H1 (cell line): ENCODE measurements at regions not wholly inside any gene's neighbourhood (a gene's known extent, or its start where the extent isn't known, plus 50 kb on each side); places are given as distances from the start of the nearest gene placed in this dataset.

Experiments
- CTCF ChIA-PET: fragments of 300-600 bp; sonication (Branson Sonifier 250); formaldehyde crosslinking; loops from one replicate; lab custom pipeline; 2021; ENCODE audit not compliant: partially characterized antibody; lab: Charles Lee
- POLR2A ChIA-PET: fragments of 300-600 bp; sonication (Branson Sonifier 250); formaldehyde crosslinking; loops from one replicate; lab custom pipeline; 2021; ENCODE audit warnings: inconsistent platforms; ENCODE audit not compliant: partially characterized antibody; lab: Charles Lee
- DNase-seq, 2 experiments: peaks; one replicate each; pipeline versions ENCODE4 v3.0.0 to v3.0.0-alpha.2; 2010 to 2022; ENCODE audit warnings: low spot score in 2 of 2, low read depth in 1 of 2, mixed read lengths in 1 of 2
- FAIRE-seq: peaks from 2 replicates; lab custom pipeline; 2011; peaks lifted over from hg19 to GRCh38; lab: Jason Lieb, UNC
- H2AFZ ChIP-seq: 2 replicates; pipeline ENCODE4 v1.8.1; 2012; ENCODE audit warnings: low read length, inconsistent platforms
- H2AK5ac ChIP-seq: 2 replicates; pipeline ENCODE4 v1.6.1; 2013; ENCODE audit warnings: low read depth, low read length
- H2BK120ac ChIP-seq: replicated peaks from 2 replicates; pipeline ENCODE3; 2013; ENCODE audit warnings: low read depth, low read length, inconsistent platforms
- H2BK12ac ChIP-seq: 2 replicates; pipeline ENCODE4 v1.6.1; 2013; ENCODE audit warnings: low read depth, low read length
- H2BK15ac ChIP-seq: 2 replicates; pipeline ENCODE4 v1.6.1; 2013; ENCODE audit warnings: low read length
- H2BK20ac ChIP-seq: 2 replicates; pipeline ENCODE4 v1.6.1; 2013; ENCODE audit warnings: low read length
- H2BK5ac ChIP-seq: 2 replicates; pipeline ENCODE4 v1.6.1; 2013; ENCODE audit warnings: low read depth, low read length
- H3K14ac ChIP-seq: 2 replicates; pipeline ENCODE4 v1.6.1; 2013; ENCODE audit warnings: inconsistent platforms; ENCODE audit not compliant: insufficient read length
- H3K18ac ChIP-seq: 2 replicates; pipeline ENCODE4 v1.6.1; 2013; ENCODE audit warnings: low read length; ENCODE audit errors: extremely low read depth
- H3K23ac ChIP-seq: 2 replicates; pipeline ENCODE4 v1.6.1; 2013; ENCODE audit warnings: inconsistent platforms; ENCODE audit not compliant: insufficient read length
- H3K23me2 ChIP-seq: 2 replicates; pipeline ENCODE4 v1.6.1; 2013; ENCODE audit warnings: low read depth, low read length
- H3K27ac ChIP-seq: 2 replicates; pipeline ENCODE4 v1.6.1; 2011; ENCODE audit warnings: low read depth, low read length, inconsistent platforms
- H3K27me3 ChIP-seq, 4 experiments: replicated peaks in 1 of 4; 1 replicate in 1 of 4; 2 replicates in 3 of 4; pipeline versions ENCODE4 v1.6.1 to v1.8.1; 2011 to 2013; ENCODE audit warnings: low read length in 3 of 4, mild to moderate bottlenecking in 3 of 4, inconsistent platforms in 2 of 4, mixed read lengths in 2 of 4, moderate library complexity in 1 of 4; ENCODE audit not compliant: control insufficient read depth in 3 of 4, insufficient read depth in 3 of 4; ENCODE audit errors: extremely low read depth in 1 of 4
- H3K36me3 ChIP-seq, 4 experiments: 2 replicates each; pipeline versions ENCODE4 v1.6.1 to v1.8.1; 2011 to 2013; ENCODE audit warnings: mild to moderate bottlenecking in 4 of 4, low read length in 3 of 4, moderate library complexity in 2 of 4, control low read depth in 1 of 4, inconsistent platforms in 1 of 4; ENCODE audit not compliant: insufficient read depth in 4 of 4, control insufficient read depth in 2 of 4
- H3K4ac ChIP-seq: replicated peaks from 2 replicates; pipeline ENCODE3; 2013; ENCODE audit warnings: low read length, low read depth, mixed read lengths, inconsistent platforms; ENCODE audit not compliant: insufficient read length
- H3K4me1 ChIP-seq, 4 experiments: replicated peaks in 1 of 4; 1 replicate in 1 of 4; 2 replicates in 3 of 4; pipeline versions ENCODE4 v1.6.1 to v1.8.1; 2011 to 2013; ENCODE audit warnings: low read length in 3 of 4, inconsistent platforms in 2 of 4, mixed read lengths in 1 of 4; ENCODE audit not compliant: insufficient read depth in 4 of 4, control insufficient read depth in 3 of 4
- H3K4me2 ChIP-seq, 2 experiments: 2 replicates each; pipeline versions ENCODE4 v1.6.1 to v1.8.1; 2011 to 2013; ENCODE audit warnings: low read depth in 2 of 2, low read length in 2 of 2, control low read depth in 1 of 2, inconsistent platforms in 1 of 2, mild to moderate bottlenecking in 1 of 2; ENCODE audit not compliant: insufficient read depth in 1 of 2
- H3K4me3 ChIP-seq, 4 experiments: fragments of 200-600, 300-600 bp in 1 of 4; sonication (generic), shearing (Covaris generic), sonication (Bioruptor Twin) in 1 of 4; 2 replicates each; pipeline versions ENCODE4 v1.5.1 to v1.8.1; 2011 to 2016; ENCODE audit warnings: low read length in 4 of 4, low read depth in 3 of 4, control low read depth in 2 of 4, inconsistent platforms in 2 of 4, mild to moderate bottlenecking in 2 of 4, mixed read lengths in 1 of 4, moderate library complexity in 1 of 4; ENCODE audit not compliant: insufficient read depth in 2 of 4; ENCODE audit errors: extremely low read depth in 1 of 4
- H3K56ac ChIP-seq: replicated peaks from 2 replicates; pipeline ENCODE3; 2013; ENCODE audit warnings: low read depth, mild to moderate bottlenecking, mixed read lengths, low read length, inconsistent platforms; ENCODE audit not compliant: insufficient read length
- H3K79me1 ChIP-seq: 2 replicates; pipeline ENCODE4 v1.6.1; 2013; ENCODE audit warnings: low read depth, low read length, control low read depth
- H3K79me2 ChIP-seq, 2 experiments: 2 replicates each; pipeline versions ENCODE4 v1.6.1 to v1.8.1; 2012 to 2013; ENCODE audit warnings: low read length in 2 of 2, mild to moderate bottlenecking in 2 of 2, inconsistent platforms in 1 of 2; ENCODE audit not compliant: insufficient read depth in 2 of 2, control insufficient read depth in 1 of 2
- H3K9ac ChIP-seq, 4 experiments: replicated peaks in 1 of 4; 1 replicate in 1 of 4; 2 replicates in 3 of 4; pipeline versions ENCODE4 v1.6.1 to v1.8.1; 2011 to 2013; ENCODE audit warnings: low read depth in 3 of 4, low read length in 3 of 4, control low read depth in 2 of 4, mild to moderate bottlenecking in 2 of 4, moderate library complexity in 2 of 4, inconsistent platforms in 1 of 4; ENCODE audit errors: extremely low read depth in 1 of 4
- H3K9me3 ChIP-seq, 2 experiments: 2 replicates each; pipeline versions ENCODE4 v1.6.1 to v1.8.1; 2012 to 2013; ENCODE audit warnings: mild to moderate bottlenecking in 2 of 2, moderate library complexity in 2 of 2, control low read depth in 1 of 2, inconsistent platforms in 1 of 2, low read depth in 1 of 2, low read length in 1 of 2, mixed read lengths in 1 of 2; ENCODE audit not compliant: insufficient read depth in 2 of 2
- H4K20me1 ChIP-seq, 2 experiments: replicated peaks in 1 of 2; 2 replicates each; pipeline versions ENCODE3 to v1.8.1; 2011 to 2013; ENCODE audit warnings: inconsistent platforms in 2 of 2, low read length in 2 of 2, mild to moderate bottlenecking in 1 of 2; ENCODE audit not compliant: insufficient read depth in 2 of 2, control insufficient read depth in 1 of 2
- H4K5ac ChIP-seq: 2 replicates; pipeline ENCODE4 v1.6.1; 2013; ENCODE audit warnings: low read length, low read depth, mixed read lengths, inconsistent platforms; ENCODE audit not compliant: insufficient read length
- H4K8ac ChIP-seq: 2 replicates; pipeline ENCODE4 v1.8.0; 2013; ENCODE audit warnings: mild to moderate bottlenecking, moderate library complexity, low read length, inconsistent platforms; ENCODE audit not compliant: insufficient read depth; ENCODE audit errors: extremely low read depth
- H4K91ac ChIP-seq: replicated peaks from 2 replicates; pipeline ENCODE3; 2013; ENCODE audit warnings: low read length, mixed read lengths, inconsistent platforms; ENCODE audit not compliant: insufficient read length
- BACH1 ChIP-seq: IDR thresholded peaks from 2 replicates; pipeline ENCODE4 v1.6.1; 2012; ENCODE audit warnings: low read length, improper control_type of control experiment
- CHD1 ChIP-seq: IDR thresholded peaks from 2 replicates; pipeline ENCODE4 v1.6.1; 2012; ENCODE audit warnings: low read depth, low read length, improper control_type of control experiment
- CREB1 ChIP-seq: IDR thresholded peaks from 2 replicates; pipeline ENCODE4 v1.6.1; 2012; ENCODE audit warnings: inconsistent platforms
- EP300 ChIP-seq, 2 experiments: IDR thresholded peaks; 1 replicate in 1 of 2; 2 replicates in 1 of 2; pipeline ENCODE4 v1.6.1; 2011 to 2012; ENCODE audit warnings: low read depth in 2 of 2, low read length in 2 of 2, mild to moderate bottlenecking in 2 of 2, borderline replicate concordance in 1 of 2, inconsistent platforms in 1 of 2, moderate library complexity in 1 of 2
- KDM5A ChIP-seq: fragments of 200-600 bp; IDR thresholded peaks from 2 replicates; pipeline ENCODE4 v1.7.1; 2012; ENCODE audit warnings: mild to moderate bottlenecking, low read length, inconsistent platforms, mixed read lengths
- PHF8 ChIP-seq: fragments of 200-600 bp; sonication (generic); conservative IDR thresholded peaks from 2 replicates; pipeline ENCODE4 v1.7.1; 2012; ENCODE audit warnings: low read depth, mild to moderate bottlenecking, inconsistent platforms, low read length, moderate library complexity
- POLR2A ChIP-seq, 2 experiments: IDR thresholded peaks; 1 replicate in 1 of 2; 2 replicates in 1 of 2; pipeline ENCODE4 v1.6.1; 2011; ENCODE audit warnings: low read depth in 2 of 2, low read length in 2 of 2, mild to moderate bottlenecking in 2 of 2; ENCODE audit errors: control extremely low read depth in 1 of 2
- POLR2AphosphoS5 ChIP-seq: IDR thresholded peaks from 2 replicates; pipeline ENCODE4 v1.6.1; 2011; ENCODE audit warnings: low read depth, low read length
- SAP30 ChIP-seq: fragments of 300-600 bp; sonication (generic); IDR thresholded peaks from 2 replicates; pipeline ENCODE4 v1.7.1; 2012; ENCODE audit warnings: low read length, moderate library complexity, mild to moderate bottlenecking, inconsistent platforms; ENCODE audit not compliant: insufficient read depth, insufficient replicate concordance
- SIRT6 ChIP-seq: IDR thresholded peaks from one replicate; pipeline ENCODE4 v1.7.1; 2012; ENCODE audit warnings: low read length, inconsistent platforms
- SP2 ChIP-seq: IDR thresholded peaks from 2 replicates; pipeline ENCODE4 v1.6.1; 2012; ENCODE audit warnings: mild to moderate bottlenecking, low read length, inconsistent platforms
- TEAD4 ChIP-seq: IDR thresholded peaks from 2 replicates; pipeline ENCODE4 v1.6.1; 2012; ENCODE audit warnings: low read depth, low read length, inconsistent platforms, mixed read lengths
- WGBS, 2 experiments: shearing (Covaris generic) in 1 of 2; methylation state at CpG; one replicate each; pipeline versions ENCODE4 v1.1.6 to v1.1.7; 2013 to 2015; ENCODE audit warnings: low lambda C conversion rate in 2 of 2, mixed read lengths in 2 of 2, inconsistent platforms in 1 of 2, low coverage in 1 of 2, missing lambda C conversion rate in 1 of 2; ENCODE audit not compliant: insufficient replicate concordance in 2 of 2, insufficient coverage in 1 of 2, insufficient read length in 1 of 2; ENCODE audit errors: extremely low coverage in 1 of 2, missing lambda C conversion rate in 1 of 2; 5-methylcytosine and 5-hydroxymethylcytosine counted together
- TF ChIP-seq, protein P1 (sequence below): IDR thresholded peaks from 2 replicates; pipeline ENCODE4 v1.6.1; 2011; ENCODE audit warnings: low read length, improper control_type of control experiment

DNA sequence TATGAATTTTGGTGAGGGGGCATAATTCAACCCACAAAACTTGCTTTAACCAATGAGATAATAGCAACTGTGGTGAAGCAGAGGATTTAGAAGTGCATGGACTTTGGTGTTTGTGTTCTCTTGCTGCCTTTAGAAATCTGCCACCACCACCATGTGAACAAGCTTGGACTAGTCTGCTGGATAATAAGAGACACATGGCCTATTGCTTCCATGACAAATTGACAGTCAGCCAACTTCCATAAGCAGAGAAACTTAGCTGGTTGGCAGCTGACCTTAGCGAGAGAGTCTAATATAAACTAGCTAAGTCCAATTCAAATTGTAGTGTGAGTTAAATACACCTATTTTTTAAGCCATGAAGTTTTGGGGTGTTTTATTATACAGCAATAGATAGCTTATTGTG lies 482.1 kb upstream of the ANO5 start:
- H3K79me1 ChIP-seq, result no peaks in the 10 kb centered on the region
- no peak overlapping the region for H3K27ac ChIP-seq
- no peak for FAIRE-seq
- H2BK12ac ChIP-seq, result no peak overlapping the region
- no peak overlapping the region for H3K18ac ChIP-seq
- H4K8ac ChIP-seq, result no peak overlapping the region
- H2BK120ac ChIP-seq, result no peak overlapping the region
- H3K56ac ChIP-seq, result no peak overlapping the region
- no peak overlapping the region for H2AK5ac ChIP-seq
- H3K4me1 ChIP-seq, result peaks cover 0 to 6% (median 1%) of the 10 kb centered on the region in 4 experiments; a peak in 1 of 7 replicates
- DNase-seq, result no peak
- no peaks in the 10 kb centered on the region for H3K23me2 ChIP-seq
- H4K91ac ChIP-seq, result no peak overlapping the region
- H3K27me3 ChIP-seq, result no peaks in the 10 kb centered on the region
- H2AFZ ChIP-seq, result no peak overlapping the region
- no peak overlapping the region for H3K4ac ChIP-seq
- H3K4me2 ChIP-seq, result no peak overlapping the region
- no peaks in the 10 kb centered on the region for H4K20me1 ChIP-seq
- TF ChIP-seq KDM5A (no peak), TEAD4 (no peak), CHD1 (no peak), EP300 (IDR thresholded peaks at IDR 0.05; ENCODE audit: borderline replicate concordance in 1 of 2, low read depth in 2 of 2, low read length in 2 of 2) (no peak), CREB1 (no peak), BACH1 (no peak), PHF8 (no peak), SIRT6 (no peak), POLR2AphosphoS5 (no peak), POLR2A (IDR thresholded peaks at IDR 0.05; ENCODE audit: control extremely low read depth in 1 of 2, low read depth in 2 of 2, low read length in 2 of 2) (no peak), SAP30 (no peak), SP2 (no peak)
- TF ChIP-seq, protein P1, sequence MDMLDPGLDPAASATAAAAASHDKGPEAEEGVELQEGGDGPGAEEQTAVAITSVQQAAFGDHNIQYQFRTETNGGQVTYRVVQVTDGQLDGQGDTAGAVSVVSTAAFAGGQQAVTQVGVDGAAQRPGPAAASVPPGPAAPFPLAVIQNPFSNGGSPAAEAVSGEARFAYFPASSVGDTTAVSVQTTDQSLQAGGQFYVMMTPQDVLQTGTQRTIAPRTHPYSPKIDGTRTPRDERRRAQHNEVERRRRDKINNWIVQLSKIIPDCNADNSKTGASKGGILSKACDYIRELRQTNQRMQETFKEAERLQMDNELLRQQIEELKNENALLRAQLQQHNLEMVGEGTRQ, result no peak
- H3K36me3 ChIP-seq, result no peaks in the 10 kb centered on the region
- H3K79me2 ChIP-seq, result no peaks in the 10 kb centered on the region
- no peak overlapping the region for H2BK15ac ChIP-seq
- no peak overlapping the region for H3K23ac ChIP-seq
- no peak overlapping the region for H2BK5ac ChIP-seq
- no peak overlapping the region for H3K9ac ChIP-seq
- no peak overlapping the region for H4K5ac ChIP-seq
- H3K4me3 ChIP-seq, result no peak overlapping the region
- H3K14ac ChIP-seq, result peak overlapping the region; percentile 42
- H3K9me3 ChIP-seq, result no peaks in the 10 kb centered on the region
- CTCF ChIA-PET, result no interaction called here
- POLR2A ChIA-PET, result no interaction called here
- 75% methylated on average over 1 of the region's 1 CpG; no CpG with 5 or more reads in 1 of the 2 experiments for WGBS, 2 experiments
- H2BK20ac ChIP-seq, result no peak overlapping the region
